ENCODE measurements at regions not wholly inside any gene's neighbourhood (a gene's known extent, or its start where the extent isn't known, plus 50 kb on each side); places are given as distances from the start of the nearest gene placed in this dataset.

DNA sequence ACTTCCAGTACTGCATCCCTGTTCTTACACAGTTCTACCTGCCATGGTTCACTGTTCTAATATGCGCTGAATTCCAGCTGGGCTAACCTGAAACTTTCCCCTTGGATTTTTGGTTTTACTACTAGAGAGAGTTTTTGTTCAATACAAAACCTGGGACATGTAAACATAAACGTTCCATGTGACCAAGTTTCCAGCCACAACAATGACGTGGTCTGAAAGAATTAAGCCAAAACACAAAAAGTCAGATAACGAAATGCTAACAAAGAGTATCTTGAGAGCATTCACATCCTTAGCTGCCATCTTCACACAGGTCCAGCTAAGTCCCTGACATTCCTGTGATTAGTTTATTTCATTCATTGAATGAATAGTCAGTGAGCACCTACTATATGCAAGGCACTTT, 467.0 kb upstream of the PKDCC start:
- H3K9me3 Mint-ChIP-seq: peaks cover 18% of the 10 kb centered on the region
- H3K27ac Mint-ChIP-seq: no peak overlapping the region
- no peaks in the 10 kb centered on the region for H3K27me3 Mint-ChIP-seq (ENCODE audit: low read depth)
- H3K4me1 Mint-ChIP-seq (ENCODE audit: low read depth): no peaks in the 10 kb centered on the region
- no peaks in the 10 kb centered on the region for H3K36me3 Mint-ChIP-seq (ENCODE audit: low read depth)
- no peak overlapping the region for H3K4me3 Mint-ChIP-seq

DNA sequence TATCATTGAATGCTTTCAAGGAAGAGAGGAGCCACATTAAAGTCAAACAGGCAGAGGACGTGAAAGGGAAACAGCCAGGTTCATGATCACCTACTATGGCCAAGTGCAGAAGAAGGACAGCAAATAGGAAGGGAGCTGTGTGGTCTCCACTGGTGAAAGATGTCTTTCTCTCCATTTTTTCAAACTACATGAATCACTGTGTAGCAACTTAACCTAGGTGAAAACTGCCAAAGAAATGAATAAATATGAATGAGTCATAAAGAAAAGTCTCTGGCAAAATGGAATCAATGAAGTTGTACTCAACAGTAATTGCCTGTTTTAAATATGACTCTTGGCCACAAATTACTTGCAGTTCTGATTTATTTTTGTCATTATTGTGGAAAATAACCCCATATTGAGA, 452.6 kb upstream of the PKDCC start:
- no peaks in the 10 kb centered on the region for H3K36me3 Mint-ChIP-seq (ENCODE audit: low read depth)
- no peak overlapping the region for H3K27ac Mint-ChIP-seq
- H3K4me3 Mint-ChIP-seq: no peak overlapping the region
- H3K4me1 Mint-ChIP-seq (ENCODE audit: low read depth): no peaks in the 10 kb centered on the region
- no peaks in the 10 kb centered on the region for H3K9me3 Mint-ChIP-seq
- H3K27me3 Mint-ChIP-seq (ENCODE audit: low read depth): no peaks in the 10 kb centered on the region

DNA sequence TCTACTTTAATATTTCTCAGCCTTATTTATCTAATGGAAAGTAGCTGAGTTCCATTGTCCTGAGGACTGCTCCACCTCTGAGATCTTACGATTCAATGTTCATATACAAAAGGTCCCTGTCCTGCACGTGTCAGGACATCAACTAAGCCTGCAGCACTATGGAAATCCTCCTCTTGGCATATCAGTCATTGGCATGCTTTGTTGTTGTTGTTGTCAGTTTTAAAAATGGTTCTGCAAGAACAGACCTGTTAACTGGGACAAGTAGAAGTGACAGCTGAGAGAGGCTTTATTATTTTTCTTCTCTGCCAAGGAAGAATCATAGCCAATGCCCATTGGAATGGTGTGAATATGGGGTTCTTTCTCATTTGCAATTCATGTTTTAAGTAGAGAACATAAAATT, 450.1 kb upstream of the PKDCC start:
- Mint-ChIP-seq H3K27me3 (ENCODE audit: low read depth) (no peaks in the 10 kb centered on the region), H3K4me3 (no peak overlapping the region), H3K4me1 (ENCODE audit: low read depth) (no peaks in the 10 kb centered on the region), H3K27ac (no peak overlapping the region), H3K36me3 (ENCODE audit: low read depth) (no peaks in the 10 kb centered on the region), H3K9me3 (no peaks in the 10 kb centered on the region)

DNA sequence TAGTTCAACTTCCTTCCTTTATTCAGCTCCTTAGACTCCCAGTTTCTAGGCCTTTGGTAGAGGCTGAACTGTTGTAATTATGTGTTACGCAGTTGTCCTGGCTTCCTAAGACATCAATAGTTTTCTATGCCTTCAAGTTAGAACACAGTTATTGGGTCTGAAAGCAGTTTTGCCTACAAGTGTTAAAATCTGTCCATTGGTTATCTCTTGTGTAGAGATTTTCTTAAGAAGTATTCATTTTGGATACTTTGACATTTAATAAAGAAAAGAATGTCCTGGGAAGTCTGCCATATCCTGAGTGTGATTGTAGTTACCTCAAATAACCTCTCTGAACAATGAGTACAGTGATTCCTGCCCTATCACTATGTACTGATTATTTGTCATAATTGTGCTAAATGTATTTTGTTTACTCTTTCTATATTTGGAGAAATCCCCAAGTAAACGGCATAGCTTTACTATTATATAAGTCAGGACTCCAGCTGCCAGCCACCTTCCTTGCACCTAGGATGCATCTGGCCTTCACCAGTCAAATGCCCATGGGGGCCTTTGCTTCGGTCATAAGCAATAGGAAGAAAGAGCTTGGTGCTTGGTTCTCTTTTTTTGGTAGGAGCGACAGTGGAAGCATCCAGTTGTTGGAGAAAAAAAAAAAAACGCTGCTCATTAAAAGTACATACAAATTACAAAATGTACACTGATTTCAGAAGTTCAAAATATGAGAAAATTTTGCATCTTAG, 449.5 kb upstream of the PKDCC start:
- Mint-ChIP-seq H3K4me1 (ENCODE audit: low read depth) (no peaks in the 10 kb centered on the region), H3K27me3 (ENCODE audit: low read depth) (no peaks in the 10 kb centered on the region), H3K9me3 (no peaks in the 10 kb centered on the region)

DNA sequence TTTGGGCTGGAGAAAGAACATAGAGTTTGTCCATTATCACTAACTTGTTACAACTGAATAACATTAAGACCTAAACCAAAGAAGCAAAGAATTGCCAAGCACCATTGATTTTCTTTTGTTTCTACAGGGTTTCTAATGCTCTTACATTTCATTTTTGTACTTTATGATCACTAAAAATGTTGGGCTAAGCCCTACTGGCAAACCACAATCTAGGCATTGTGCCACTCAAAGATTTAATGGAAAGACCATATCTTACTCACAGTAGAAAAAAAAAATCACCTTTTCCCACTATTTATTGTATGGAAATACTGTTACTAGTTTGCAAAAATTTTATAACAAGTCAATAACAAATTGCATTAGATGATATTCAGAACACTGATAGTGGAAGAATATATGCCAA, 447.4 kb upstream of the PKDCC start:
- H3K27ac Mint-ChIP-seq: no peak overlapping the region

More for the DNA sequence above, 449.5 kb upstream of the PKDCC start:
- Mint-ChIP-seq H3K36me3 (ENCODE audit: low read depth) (no peaks in the 10 kb centered on the region), H3K4me3 (no peak overlapping the region), H3K27ac (no peak overlapping the region)

DNA sequence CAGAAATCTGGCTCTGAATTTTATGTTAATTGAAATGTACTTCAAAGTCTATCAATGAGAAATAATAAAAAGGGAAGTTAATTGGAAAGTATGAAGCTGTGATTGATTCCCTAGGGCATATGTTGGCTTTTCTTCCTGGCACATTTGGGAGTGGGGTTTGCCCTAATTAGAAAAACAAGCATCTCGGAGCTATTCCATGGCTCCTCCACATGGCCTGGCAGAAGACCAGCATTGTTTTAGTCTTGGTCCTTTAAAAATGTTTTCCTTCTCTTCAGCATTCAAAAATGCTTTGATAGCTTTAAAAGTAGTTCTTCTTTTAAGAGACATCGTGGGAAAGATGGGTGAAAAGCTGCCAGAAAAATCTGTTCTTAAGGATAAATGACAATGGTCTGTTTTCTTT, 445.5 kb upstream of the PKDCC start:
- H3K36me3 Mint-ChIP-seq (ENCODE audit: low read depth): no peaks in the 10 kb centered on the region
- no peak overlapping the region for H3K4me3 Mint-ChIP-seq
- no peaks in the 10 kb centered on the region for H3K4me1 Mint-ChIP-seq (ENCODE audit: low read depth)
- no peaks in the 10 kb centered on the region for H3K9me3 Mint-ChIP-seq
- H3K27me3 Mint-ChIP-seq (ENCODE audit: low read depth): no peaks in the 10 kb centered on the region
- H3K27ac Mint-ChIP-seq: no peak overlapping the region

More for the DNA sequence above, 447.4 kb upstream of the PKDCC start:
- no peaks in the 10 kb centered on the region for H3K36me3 Mint-ChIP-seq (ENCODE audit: low read depth)
- no peaks in the 10 kb centered on the region for H3K4me1 Mint-ChIP-seq (ENCODE audit: low read depth)
- no peaks in the 10 kb centered on the region for H3K9me3 Mint-ChIP-seq
- H3K4me3 Mint-ChIP-seq: no peak overlapping the region
- no peaks in the 10 kb centered on the region for H3K27me3 Mint-ChIP-seq (ENCODE audit: low read depth)

DNA sequence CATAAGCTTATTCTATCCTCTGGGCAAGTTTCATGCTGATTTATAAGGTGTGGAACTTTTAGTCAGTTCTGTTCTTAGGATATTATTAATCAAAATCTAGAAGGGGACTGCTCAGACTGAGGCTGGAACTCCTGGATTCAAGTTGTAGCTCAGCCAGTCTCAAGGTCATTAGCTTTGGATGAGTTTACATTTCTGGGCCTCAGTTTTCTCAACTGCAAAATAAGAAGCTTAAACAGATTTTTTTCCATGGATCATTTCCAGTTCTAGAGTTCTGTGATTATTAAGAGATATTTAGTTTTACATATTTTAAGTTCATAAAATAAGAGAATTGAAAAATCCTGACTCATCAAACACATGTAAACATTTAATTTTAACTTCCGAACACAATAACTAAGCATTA, 442.5 kb upstream of the PKDCC start:
- Mint-ChIP-seq H3K4me1 (ENCODE audit: low read depth) (no peaks in the 10 kb centered on the region), H3K4me3 (no peak overlapping the region), H3K36me3 (ENCODE audit: low read depth) (no peaks in the 10 kb centered on the region), H3K27me3 (ENCODE audit: low read depth) (no peaks in the 10 kb centered on the region), H3K27ac (no peak overlapping the region), H3K9me3 (no peaks in the 10 kb centered on the region)

DNA sequence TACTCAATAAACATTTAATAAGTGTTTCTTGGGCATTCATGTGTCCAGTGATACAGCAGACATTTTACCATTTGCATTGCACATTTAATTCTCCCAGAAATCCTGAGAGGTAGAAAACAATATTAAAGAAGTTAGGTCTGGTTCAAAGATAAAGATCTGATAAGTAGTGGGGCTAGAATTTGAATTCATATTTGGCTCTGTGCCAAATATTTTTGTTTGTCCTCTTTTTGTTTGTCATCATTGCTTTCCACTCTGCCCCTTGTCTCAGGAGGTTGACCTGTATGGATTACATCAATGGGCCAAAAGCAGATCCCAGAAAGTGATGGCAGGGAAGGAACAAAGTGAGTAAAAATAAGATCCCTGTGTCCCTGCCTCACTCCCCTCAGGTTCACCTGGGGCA, 441.9 kb upstream of the PKDCC start:
- Mint-ChIP-seq H3K27me3 (ENCODE audit: low read depth) (no peaks in the 10 kb centered on the region), H3K9me3 (no peaks in the 10 kb centered on the region), H3K27ac (no peak overlapping the region)

DNA sequence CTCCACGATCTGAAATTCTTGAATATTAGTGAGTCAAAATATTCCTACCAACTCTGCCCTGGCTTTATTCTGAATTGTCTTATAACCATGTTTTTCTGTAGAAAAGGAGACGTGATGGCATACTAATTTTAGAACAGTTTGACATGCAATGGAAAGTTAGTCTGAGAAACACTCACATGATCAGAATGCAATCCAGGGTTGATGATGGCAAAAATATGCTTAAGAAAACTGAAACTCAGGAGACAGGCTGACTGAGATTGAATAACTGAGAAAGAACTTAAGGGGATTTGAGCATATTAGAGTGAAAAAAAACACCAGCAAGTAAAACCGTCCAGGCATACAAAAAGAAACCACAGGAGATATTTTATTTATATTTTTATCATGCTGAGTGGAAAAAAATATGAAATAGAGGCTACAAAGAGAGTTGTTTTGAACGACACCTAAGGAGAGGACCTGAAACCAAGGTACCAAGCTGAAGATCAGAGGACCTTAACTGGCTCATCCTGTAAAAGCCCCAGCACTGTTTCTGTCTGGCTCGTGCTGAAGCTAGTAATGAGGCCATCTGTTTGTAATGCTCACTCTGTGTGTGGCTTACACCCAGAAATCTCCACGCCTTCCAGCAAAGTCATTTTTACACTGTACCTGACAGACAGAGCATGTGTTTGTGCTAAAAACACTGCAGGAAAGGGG, 437.2 kb upstream of the PKDCC start:
- Mint-ChIP-seq H3K36me3 (ENCODE audit: low read depth) (no peaks in the 10 kb centered on the region), H3K4me1 (ENCODE audit: low read depth) (no peaks in the 10 kb centered on the region), H3K27me3 (ENCODE audit: low read depth) (no peaks in the 10 kb centered on the region), H3K9me3 (no peaks in the 10 kb centered on the region), H3K4me3 (no peak overlapping the region), H3K27ac (no peak overlapping the region)

More for the DNA sequence above, 441.9 kb upstream of the PKDCC start:
- H3K36me3 Mint-ChIP-seq (ENCODE audit: low read depth): no peaks in the 10 kb centered on the region
- H3K4me1 Mint-ChIP-seq (ENCODE audit: low read depth): no peaks in the 10 kb centered on the region
- no peak overlapping the region for H3K4me3 Mint-ChIP-seq

DNA sequence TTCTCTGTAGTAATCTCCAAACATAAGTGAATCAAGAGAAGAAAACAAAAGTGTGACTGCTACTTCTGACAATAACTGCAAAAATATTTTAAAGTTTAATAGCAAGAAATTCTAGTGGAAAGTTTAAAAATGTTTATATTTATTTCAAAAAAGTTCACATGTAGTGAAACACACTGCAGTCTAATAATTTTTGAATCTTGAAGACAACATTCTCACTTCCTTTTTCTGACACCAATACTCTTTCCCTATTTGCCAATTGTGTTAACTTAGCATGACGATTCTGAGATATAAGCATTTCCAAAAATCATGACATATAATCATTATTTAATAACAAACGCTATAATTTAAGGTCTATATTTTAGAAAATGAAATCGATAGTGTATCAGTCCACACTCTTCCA, 429.1 kb upstream of the PKDCC start:
- Mint-ChIP-seq H3K27me3 (ENCODE audit: low read depth) (no peaks in the 10 kb centered on the region), H3K9me3 (no peaks in the 10 kb centered on the region), H3K4me1 (ENCODE audit: low read depth) (no peaks in the 10 kb centered on the region), H3K27ac (no peak overlapping the region), H3K4me3 (no peak overlapping the region), H3K36me3 (ENCODE audit: low read depth) (no peaks in the 10 kb centered on the region)

DNA sequence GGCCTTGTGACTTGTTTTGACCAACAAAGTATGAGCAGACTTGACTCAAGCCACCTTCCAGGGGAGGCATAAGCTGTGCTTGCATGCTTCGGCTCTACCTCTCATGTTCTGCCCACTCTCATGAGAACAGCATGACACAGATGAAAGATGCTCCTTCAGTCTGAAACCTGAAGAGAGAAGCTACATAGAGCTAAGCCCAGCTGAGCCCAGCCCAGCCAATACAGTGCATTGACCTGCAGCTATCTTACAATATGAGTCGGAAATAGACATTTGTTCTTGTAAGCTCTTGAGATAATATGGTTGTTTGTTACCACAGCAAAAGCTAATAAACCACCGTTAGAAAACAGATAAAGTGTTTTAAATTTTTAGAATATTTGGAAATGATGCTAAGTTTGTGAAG, 426.7 kb upstream of the PKDCC start:
- Mint-ChIP-seq H3K27me3 (ENCODE audit: low read depth) (no peaks in the 10 kb centered on the region), H3K36me3 (ENCODE audit: low read depth) (no peaks in the 10 kb centered on the region), H3K27ac (no peak overlapping the region), H3K4me3 (no peak overlapping the region), H3K4me1 (ENCODE audit: low read depth) (no peaks in the 10 kb centered on the region), H3K9me3 (no peaks in the 10 kb centered on the region)

DNA sequence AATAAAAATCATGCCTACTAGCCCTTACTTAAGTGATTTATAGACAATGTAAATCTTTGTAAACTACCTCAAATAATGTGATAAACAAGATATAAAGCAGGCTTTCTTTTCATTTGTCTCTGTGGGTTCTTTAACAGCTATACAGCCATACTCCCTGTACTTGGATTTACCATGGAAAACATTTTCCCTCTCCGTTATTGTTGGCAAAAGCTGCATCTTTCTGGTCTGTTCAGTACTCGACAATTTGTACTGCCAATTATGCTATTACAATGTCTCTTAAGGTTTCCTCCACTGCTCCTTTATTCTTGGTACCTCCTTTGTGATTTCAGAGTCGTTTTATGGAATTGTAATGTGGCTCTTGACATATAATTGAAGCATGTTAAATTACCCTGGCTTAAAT, 426.3 kb upstream of the PKDCC start:
- no peaks in the 10 kb centered on the region for H3K27me3 Mint-ChIP-seq (ENCODE audit: low read depth)
- no peak overlapping the region for H3K4me3 Mint-ChIP-seq
- no peaks in the 10 kb centered on the region for H3K36me3 Mint-ChIP-seq (ENCODE audit: low read depth)
- H3K9me3 Mint-ChIP-seq: no peaks in the 10 kb centered on the region
- no peak overlapping the region for H3K27ac Mint-ChIP-seq
- H3K4me1 Mint-ChIP-seq (ENCODE audit: low read depth): no peaks in the 10 kb centered on the region

DNA sequence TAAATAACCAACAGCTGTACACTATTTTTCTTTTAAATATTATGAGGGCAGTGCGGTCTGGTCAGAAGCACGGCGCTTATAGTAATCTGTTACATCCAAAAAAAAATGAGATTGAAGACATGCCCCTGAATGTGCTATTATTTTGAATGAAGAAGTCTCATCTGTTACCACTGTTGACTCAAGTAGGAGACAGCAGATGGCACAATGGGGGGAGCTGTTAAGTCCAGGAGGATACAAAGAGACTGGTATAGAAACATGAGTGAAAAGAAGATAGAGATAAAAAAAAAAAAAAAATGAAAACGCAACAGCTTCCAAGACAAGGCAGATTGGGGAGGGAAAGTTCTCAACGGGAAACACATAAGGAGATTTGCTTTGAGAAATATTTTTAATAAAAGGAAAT, 425.5 kb upstream of the PKDCC start:
- H3K9me3 Mint-ChIP-seq: no peaks in the 10 kb centered on the region
- no peaks in the 10 kb centered on the region for H3K4me1 Mint-ChIP-seq (ENCODE audit: low read depth)
- no peak overlapping the region for H3K27ac Mint-ChIP-seq
- no peak overlapping the region for H3K4me3 Mint-ChIP-seq
- H3K36me3 Mint-ChIP-seq (ENCODE audit: low read depth): no peaks in the 10 kb centered on the region
- H3K27me3 Mint-ChIP-seq (ENCODE audit: low read depth): no peaks in the 10 kb centered on the region

DNA sequence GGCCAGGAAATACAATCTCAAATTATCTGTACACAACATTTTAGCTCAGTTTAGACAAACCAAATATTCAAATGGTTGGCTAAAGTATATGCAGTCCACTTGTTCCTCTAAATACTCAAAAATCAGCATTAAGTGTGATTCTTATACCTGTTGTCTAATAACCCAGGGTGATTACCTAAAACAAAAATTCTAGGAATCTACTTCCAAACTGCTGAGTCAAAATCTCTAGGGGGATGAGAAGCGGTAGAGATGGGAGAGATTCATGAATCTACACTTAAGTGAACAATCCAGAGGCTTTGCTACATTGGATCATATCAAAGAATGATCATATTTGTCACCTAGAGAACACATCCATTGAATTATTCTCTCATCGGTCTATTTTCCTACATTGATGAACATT, 420.9 kb upstream of the PKDCC start:
- no peaks in the 10 kb centered on the region for H3K4me1 Mint-ChIP-seq (ENCODE audit: low read depth)
- no peak overlapping the region for H3K27ac Mint-ChIP-seq
- no peak overlapping the region for H3K4me3 Mint-ChIP-seq
- H3K27me3 Mint-ChIP-seq (ENCODE audit: low read depth): no peaks in the 10 kb centered on the region
- no peaks in the 10 kb centered on the region for H3K9me3 Mint-ChIP-seq
- no peaks in the 10 kb centered on the region for H3K36me3 Mint-ChIP-seq (ENCODE audit: low read depth)

DNA sequence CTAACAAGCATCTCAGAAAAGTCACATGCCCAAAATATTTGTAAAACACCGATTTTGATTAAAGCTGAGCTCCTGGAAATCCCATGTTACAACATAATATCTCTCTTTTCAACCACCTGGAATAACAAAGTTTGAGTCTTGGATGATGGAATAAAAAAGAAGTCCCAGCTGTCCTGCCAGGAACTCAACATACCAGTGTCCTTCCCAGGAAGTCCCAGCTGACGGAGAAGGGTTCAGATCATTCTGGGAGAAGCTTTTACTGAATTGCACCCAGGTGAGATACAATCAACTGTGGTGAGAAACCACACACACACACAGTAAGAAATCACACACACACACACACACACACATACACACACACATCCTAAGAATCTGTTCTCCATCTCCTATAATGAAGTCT, 413.1 kb upstream of the PKDCC start:
- no peaks in the 10 kb centered on the region for H3K27me3 Mint-ChIP-seq (ENCODE audit: low read depth)
- no peak overlapping the region for H3K27ac Mint-ChIP-seq
- no peaks in the 10 kb centered on the region for H3K36me3 Mint-ChIP-seq (ENCODE audit: low read depth)
- no peaks in the 10 kb centered on the region for H3K9me3 Mint-ChIP-seq
- H3K4me1 Mint-ChIP-seq (ENCODE audit: low read depth): no peaks in the 10 kb centered on the region
- H3K4me3 Mint-ChIP-seq: no peak overlapping the region

All from T-helper 1 cell treated with Interleukin-12 subunit alpha and Interleukin-12 subunit beta and Interleukin-4 antibody, amounts not matched to agents 30 μg/mL and 1 μg/mL, for 36 hours (primary cell).